GM18909 (cell line): ENCODE measurements at regions not wholly inside any gene's neighbourhood (a gene's known extent, or its start where the extent isn't known, plus 50 kb on each side); places are given as distances from the start of the nearest gene placed in this dataset.

Experiments used
- ATAC-seq: cut with Tn5 transposase; IDR thresholded peaks from one replicate; pipeline ENCODE4 v1.9.1; 2021; ENCODE audit warnings: mild to moderate bottlenecking; ENCODE audit not compliant: unreplicated experiment, poor library complexity

GRCh38 chr9:108386859-108387384 lies 468.9 kb downstream of the ACTL7B start:
- no peak for ATAC-seq

DNA sequence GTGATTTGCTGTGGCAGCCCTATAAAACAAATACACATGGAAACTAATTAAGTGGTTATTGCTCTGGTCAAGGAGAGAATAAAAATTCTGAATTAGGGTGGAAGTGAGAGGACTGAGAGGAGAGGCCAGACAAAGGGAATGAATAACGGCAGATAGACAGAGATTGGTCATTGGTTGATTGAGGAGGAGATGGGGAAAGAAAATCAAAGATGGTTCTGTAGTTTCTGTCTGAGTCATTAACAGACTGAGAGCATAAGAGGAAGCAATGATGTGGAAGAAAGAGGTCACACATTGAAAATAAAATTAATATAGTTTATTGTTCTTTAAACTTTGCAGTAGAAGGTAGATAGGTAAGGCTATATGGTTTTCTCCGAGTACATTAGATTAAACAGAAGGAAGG lies 469.8 kb downstream of the ACTL7B start:
- no peak for ATAC-seq

DNA sequence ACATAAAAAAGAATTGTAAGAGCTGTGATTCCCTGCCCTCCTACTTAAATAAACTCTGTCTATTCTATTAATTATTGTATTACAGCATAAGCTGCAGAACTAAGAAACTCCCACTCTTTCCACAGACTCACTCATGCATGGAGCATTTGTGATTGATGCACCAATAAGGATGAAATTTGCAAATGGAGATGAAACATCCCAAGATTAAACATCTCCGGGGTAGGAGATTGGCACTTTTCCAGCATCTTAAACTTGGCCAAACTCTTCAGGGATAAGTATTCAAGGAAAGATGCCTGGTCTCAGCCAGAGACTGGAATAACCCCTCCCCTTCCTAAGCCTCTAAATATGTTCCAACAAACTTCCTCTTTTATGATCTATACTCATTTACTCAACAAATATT lies 472.0 kb downstream of the ACTL7B start:
- no peak for ATAC-seq

DNA sequence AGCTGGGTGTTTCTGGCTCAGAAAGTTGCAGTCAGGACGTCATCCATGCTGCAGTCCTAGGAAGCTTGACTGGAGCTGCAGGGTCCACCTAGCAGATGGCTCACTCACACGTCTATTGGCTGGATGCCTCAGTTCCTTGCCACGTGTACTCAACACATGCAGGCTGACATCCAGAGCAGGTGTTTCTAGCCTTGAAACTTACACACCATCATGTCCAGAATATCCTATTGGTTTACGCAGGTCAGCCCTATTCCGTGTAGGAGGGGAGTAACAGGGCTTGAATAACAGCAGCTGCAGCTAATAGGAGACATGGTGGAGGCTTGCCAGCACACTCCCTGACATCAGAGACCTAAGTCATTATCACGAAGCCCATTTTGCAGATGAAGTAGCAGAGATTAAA lies 473.5 kb downstream of the ACTL7B start:
- ATAC-seq = no peak

GRCh38 chr9:108377881-108378280 lies 477.9 kb downstream of the ACTL7B start:
- no peak for ATAC-seq

GRCh38 chr9:108377382-108377781 lies 478.4 kb downstream of the ACTL7B start:
- no peak for ATAC-seq

DNA sequence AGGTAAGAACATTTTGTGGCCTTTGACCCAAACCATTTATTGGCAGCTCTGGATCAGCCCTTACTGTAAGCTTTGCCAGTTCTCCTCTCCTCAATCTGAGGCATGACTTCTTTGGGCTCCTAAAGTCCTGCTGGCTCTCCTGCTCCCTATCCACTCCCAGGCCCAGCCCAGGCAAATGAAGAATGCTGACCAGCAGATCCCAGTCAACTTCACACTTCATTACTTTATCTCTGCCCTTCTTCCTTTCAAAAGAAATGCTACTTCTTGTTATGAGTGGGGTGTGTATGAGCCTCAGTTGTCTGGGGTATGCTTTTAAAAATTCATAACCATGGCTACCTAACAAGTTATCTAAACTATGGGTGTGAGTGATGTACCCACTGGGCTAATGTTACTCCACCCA lies 479.6 kb downstream of the ACTL7B start:
- ATAC-seq = no peak

- no peak for ATAC-seq
Measured at GRCh38 chr9:108374626-108375025, 481.2 kb downstream of the ACTL7B start.

- ATAC-seq = no peak
Measured at GRCh38 chr9:108367188-108367587, 488.6 kb downstream of the ACTL7B start.

GRCh38 chr9:108363311-108363710 lies 492.5 kb downstream of the ACTL7B start:
- ATAC-seq = no peak

DNA sequence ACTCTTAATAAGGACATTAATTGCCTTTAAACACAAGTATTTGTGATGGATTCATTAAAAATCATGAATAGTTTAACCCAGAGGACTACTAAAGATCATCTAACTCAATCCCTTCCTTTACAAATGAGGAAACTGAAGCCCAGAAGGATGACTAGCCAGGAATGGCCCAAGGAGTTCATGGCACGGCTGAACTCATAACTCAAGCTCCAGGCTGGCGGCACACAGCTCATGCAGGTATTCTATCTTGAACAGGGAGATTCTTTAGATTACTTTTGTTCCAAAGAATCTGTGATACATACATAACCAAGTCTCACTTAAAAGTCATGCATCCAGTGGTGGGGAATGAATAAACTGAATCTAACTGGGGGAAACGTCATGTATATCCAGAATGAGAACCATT lies 495.5 kb downstream of the ACTL7B start:
- no peak for ATAC-seq

GRCh38 chr9:108356806-108357205 lies 499.0 kb downstream of the ACTL7B start:
- ATAC-seq = no peak

DNA sequence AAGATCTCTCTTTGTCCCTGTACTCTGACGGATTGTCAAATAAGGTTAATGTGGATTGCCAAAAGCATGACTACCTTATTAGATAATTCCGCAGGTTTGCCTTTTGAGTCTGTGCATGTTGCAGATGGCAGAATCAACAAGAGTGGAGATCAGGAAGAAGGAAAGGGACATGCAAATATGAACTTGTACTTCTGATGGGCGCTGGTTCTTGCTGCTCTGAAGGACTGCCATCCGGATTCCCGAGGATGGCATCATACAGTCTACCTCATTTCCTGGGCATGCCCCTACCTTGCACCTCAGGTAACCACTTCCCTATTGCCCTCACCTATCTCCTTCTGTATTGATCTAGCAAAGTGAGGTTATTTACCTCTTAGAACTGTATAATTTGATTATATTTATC lies 504.2 kb downstream of the ACTL7B start:
- no peak for ATAC-seq

DNA sequence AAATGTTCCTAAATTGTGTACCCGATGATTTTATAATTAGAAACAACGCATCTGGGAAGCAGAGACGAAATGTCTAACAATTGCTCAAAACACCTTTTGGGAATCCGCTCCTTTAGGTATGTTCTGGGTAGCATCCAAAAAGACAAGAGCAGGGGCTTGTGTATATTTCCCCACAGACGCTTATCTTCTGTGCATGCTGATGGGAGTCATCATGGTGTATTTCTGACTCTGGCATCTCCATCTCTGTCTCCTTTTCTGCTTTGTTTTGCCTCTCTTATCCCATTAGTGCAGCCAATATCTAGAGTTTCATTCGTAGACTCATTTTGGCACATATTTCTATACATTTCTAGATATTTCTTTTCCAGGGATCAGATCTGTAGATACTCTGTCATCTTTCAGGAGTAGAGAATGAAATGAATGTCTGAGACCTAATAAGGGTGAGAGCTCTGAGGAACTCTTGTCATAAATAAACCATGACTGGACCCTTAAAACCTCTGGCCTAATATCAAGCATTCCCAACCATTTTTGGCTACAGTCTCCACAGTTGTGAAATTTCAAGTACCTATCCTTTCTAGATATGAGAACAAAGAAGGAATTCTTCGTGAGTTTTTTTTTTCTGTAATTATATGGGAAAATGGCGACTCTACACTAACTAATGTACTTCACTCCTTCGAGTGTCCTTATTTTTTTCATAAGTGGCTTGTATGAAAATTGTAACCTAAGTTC lies 508.2 kb downstream of the ACTL7B start:
- ATAC-seq = no peak

DNA sequence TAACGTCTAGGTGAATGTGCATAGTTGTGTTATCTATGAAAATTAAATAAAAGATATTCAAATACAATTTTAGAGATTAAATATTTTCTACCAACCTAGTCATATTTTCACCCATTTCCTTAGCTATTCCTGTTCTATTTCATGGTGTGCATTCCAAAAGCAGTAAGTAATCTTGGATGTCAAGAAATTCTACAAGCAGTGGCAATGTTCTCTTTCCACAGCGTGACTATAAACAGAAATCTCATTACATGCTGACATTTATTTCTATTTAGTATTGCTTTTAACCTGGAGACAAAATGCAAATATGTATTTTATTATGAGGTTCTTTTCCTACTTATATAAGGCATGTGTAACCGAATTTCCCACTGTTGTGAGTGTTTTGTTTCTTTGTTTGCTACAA lies 510.0 kb downstream of the ACTL7B start:
- no peak for ATAC-seq

GRCh38 chr9:108339251-108339650 lies 516.5 kb downstream of the ACTL7B start:
- ATAC-seq = no peak

DNA sequence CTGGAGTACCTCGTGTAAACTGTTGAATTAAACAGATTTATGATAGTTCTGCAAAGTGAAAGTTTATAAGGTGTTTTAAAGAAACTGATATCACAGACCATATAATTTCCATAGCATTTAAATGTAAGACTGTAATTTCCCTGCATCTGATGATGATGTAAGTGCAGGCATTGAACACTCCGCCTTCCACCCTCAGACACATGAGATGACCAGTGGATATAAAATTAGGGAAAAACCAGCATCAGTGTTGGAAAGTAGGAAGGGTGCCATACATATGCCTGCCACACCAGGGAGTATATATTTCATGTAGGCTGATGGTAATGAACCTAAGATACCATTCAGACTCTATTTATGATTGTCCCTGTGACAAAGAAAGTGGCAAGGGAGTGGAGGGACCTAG lies 519.2 kb downstream of the ACTL7B start:
- ATAC-seq = no peak

DNA sequence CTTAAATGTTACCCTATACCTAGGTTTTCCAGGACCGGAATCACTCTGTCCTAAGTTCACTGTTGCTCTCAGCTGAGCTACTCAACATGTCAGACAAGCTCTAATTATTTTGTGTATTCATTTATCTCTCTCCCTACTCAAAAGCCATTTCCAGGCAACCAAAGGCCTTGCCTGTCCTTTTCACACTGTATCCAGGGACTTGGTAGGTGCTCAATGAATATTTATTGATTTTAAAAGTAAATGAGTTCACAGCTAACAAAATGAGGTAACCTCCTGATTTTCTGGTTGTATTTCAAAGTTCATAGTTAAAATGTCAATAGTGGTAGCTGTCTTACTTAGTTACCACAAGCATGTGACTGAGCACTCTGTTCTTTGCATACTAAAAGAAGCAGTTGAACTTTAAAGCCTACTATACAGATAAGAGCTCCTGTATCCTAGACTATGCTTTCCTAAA lies 522.2 kb downstream of the ACTL7B start:
- ATAC-seq = no peak

- ATAC-seq = no peak
Measured at GRCh38 chr9:108331596-108331995, 524.2 kb downstream of the ACTL7B start.

- ATAC-seq = no peak
Measured at GRCh38 chr9:108325406-108325805, 530.4 kb downstream of the ACTL7B start.

GRCh38 chr9:108323615-108324014 lies 532.2 kb downstream of the ACTL7B start:
- ATAC-seq = no peak

DNA sequence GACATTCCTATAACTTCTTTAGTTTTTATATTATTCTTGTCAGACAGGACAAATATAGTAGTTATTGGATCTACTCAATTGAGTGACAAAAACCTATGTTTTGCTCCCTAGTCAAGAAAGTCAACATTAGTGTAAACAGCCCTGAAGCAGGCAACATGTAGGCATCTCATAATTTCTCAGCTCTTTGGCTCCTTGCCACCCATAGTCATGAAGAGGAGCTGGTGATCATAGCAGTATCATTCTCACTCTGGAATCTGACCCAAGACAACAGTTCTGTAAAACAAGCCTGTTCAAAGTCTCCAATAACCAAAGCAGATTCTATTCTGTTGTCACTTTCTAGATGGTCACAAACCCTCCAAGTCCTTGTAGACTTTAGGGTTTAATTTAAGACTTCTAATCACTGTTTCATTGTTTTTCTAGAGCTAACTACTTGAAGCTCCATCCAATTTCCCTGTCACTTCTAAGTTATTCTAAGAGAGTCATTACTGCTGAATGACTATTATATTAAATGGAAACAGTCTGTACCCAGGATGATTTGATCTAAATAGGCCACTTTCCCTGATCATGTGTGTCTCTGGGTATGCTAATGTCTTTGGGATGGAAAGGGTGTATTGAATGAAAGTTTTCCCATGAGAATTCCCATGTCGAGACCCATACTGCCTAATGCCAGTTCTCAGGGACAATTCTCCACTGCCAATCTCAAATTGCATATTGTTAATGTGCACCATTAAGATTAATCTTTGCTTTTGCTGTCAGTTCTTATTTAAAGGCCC lies 533.3 kb downstream of the ACTL7B start:
- ATAC-seq = no peak
